ENCODE measurements at regions not wholly inside any gene's neighbourhood (a gene's known extent, or its start where the extent isn't known, plus 50 kb on each side); places are given as distances from the start of the nearest gene placed in this dataset.

DNA sequence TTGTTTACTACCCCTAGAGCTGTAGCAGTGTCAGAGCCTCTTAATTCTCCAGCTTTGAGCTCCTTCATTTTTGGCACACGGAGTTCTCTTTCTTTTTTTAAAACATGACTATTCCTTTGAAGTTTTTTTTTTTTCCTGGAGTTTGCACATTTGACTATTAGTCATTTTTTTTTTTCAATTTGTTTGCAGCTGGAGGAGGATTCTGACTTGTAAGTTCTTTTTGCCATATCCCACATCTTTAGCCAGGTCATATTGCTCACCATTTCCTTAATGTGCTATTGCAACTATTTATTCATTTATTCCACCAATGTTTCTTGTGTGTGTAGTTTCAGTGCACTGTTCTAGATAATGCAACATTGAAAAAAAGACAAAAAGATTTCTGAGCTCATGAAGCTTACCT lies 166.3 kb upstream of the ARHGAP20 start:
- Histone ChIP-seq H3K4me3 (no peak overlapping the region), H3K4me1 (no peaks in the 10 kb centered on the region), H3K4me2 (no peak overlapping the region), H3K27ac (no peak overlapping the region), H3K27me3 (no peaks in the 10 kb centered on the region), H3K9ac (no peak overlapping the region), H3K36me3 (no peaks in the 10 kb centered on the region), H3K9me3 (replicated peaks in 1 of 11) (no peaks in the 10 kb centered on the region), H4K20me1 (no peaks in the 10 kb centered on the region)
- TF ChIP-seq Cebpa-rat (IDR thresholded peaks at IDR 0.05) = no peak

DNA sequence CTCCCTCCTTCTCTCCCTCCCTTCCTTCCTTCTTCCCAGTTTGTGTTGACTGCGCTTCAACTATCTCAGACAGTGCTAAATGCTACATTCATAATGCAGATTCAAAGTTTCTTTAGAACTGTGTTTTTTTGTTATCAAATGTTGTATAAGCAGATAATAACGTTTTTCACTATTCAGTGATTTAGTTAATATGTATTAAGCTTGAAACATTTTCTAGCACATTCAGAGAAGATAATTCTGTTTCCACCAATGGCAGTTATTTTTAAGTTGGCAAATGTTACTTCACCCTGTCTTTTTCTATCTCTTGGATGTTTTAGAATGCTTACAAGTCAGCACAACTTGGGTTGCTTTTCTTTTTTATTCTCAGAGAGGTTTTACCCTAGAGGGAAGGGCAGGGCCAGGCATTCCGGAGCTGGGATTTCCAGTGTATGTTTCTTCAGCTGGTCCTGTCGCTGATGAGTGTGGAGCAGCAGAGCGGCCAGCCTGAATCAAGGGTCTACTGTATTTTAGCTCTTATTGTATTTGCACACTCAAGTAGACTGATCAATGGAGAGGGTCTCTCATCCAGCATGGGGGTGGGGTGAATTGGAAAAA lies 162.3 kb upstream of the ARHGAP20 start:
- H3K9me3 ChIP-seq (replicated peaks in 1 of 11) = no peaks in the 10 kb centered on the region
- H3K27ac ChIP-seq = no peak overlapping the region
- no peak overlapping the region for H3K4me3 ChIP-seq
- TF ChIP-seq Cebpa-rat (IDR thresholded peaks at IDR 0.05) = no peak
- no peak overlapping the region for H3K9ac ChIP-seq
- no peaks in the 10 kb centered on the region for H3K4me1 ChIP-seq
- H3K4me2 ChIP-seq = no peak overlapping the region
- H3K36me3 ChIP-seq = no peaks in the 10 kb centered on the region
- H4K20me1 ChIP-seq = no peaks in the 10 kb centered on the region
- H3K27me3 ChIP-seq = no peaks in the 10 kb centered on the region

DNA sequence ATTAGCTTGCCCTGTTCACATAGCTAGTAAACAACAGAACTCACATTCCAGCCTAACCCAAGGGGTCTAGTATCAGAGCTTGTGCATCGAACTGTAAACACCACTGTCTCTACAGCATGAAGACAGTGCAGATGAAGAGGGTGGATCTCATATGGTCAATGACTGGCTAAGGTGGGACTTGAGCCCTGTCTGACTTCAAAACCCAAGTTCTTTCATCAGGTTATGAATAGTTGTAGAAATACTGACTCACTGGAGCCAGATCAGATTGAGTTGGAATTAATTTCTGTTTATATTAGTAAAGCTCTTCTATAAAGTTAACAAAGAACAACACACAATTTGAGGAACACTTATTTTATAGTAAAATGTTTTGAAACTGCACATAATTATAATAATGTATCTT lies 161.7 kb upstream of the ARHGAP20 start:
- H4K20me1 ChIP-seq = no peaks in the 10 kb centered on the region
- TF ChIP-seq Cebpa-rat (IDR thresholded peaks at IDR 0.05) = no peak

DNA sequence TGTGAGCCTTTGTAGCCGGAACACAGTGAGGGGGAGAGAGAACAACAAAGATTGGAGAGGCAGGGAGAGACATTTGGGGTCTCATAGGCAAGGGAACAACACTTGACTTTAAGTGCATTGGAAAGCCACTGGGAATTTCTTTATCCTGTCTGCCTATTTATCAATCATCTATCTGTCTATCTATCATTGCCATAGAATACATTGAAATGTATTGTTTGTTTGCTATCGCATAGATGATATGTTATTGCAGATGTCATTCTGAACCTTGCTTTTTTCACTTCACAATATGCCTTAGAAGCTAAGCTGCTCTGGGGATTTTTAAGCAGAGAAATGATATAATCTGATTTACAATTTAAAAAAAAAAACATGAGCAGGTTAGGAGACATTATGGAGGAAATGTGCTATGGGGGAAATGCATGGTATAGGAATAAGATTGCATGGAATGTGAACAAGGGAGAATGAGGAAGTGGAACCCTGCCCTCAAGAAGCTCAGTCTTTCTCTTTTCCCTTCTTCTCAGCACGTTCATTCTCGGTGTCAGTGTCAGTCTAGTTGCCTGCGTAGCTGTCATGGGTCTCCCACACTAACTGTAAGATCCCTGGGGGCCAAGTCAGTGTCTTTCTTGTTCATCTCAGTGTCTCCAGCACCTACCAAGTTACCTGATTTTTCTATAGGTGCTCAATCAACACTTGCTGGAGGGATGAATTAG lies 158.7 kb upstream of the ARHGAP20 start:
- no peaks in the 10 kb centered on the region for H3K36me3 ChIP-seq
- H3K4me3 ChIP-seq = no peak overlapping the region
- H3K27ac ChIP-seq = no peak overlapping the region
- no peak for TF ChIP-seq Cebpa-rat (IDR thresholded peaks at IDR 0.05)
- no peaks in the 10 kb centered on the region for H3K9me3 ChIP-seq (replicated peaks in 1 of 11)
- H3K9ac ChIP-seq = no peak overlapping the region
- no peaks in the 10 kb centered on the region; a peak in 1 of 22 replicates for H4K20me1 ChIP-seq
- H3K4me2 ChIP-seq = no peak overlapping the region
- H3K4me1 ChIP-seq = no peaks in the 10 kb centered on the region
- H3K27me3 ChIP-seq = no peaks in the 10 kb centered on the region

More for the DNA sequence above, 161.7 kb upstream of the ARHGAP20 start:
- H3K4me3 ChIP-seq = no peak overlapping the region
- H3K9me3 ChIP-seq (replicated peaks in 1 of 11) = no peaks in the 10 kb centered on the region
- no peak overlapping the region for H3K4me2 ChIP-seq
- H3K4me1 ChIP-seq = no peaks in the 10 kb centered on the region
- no peak overlapping the region for H3K9ac ChIP-seq
- no peaks in the 10 kb centered on the region for H3K36me3 ChIP-seq
- no peaks in the 10 kb centered on the region for H3K27me3 ChIP-seq
- no peak overlapping the region for H3K27ac ChIP-seq

DNA sequence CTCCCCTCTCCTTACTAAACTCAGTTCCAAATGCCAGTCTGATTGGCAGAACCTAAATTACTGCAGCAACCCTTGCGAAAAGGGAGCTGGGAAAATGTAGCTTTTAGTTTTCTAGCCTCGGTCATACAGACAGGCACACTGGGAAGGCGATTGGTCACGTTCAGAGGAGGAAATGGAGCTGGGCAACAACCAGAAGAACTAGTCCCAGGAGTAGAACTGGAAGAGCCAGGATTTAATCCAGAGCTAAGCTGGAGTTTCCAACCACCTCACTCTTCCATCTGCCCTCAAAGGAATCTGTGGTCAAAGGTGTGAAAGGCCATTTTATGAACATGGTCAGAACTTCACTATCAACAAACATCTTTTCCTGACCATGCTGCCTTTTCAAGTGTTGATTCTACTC lies 155.7 kb upstream of the ARHGAP20 start:
- Histone ChIP-seq H4K20me1 (no peaks in the 10 kb centered on the region; a peak in 1 of 22 replicates), H3K4me1 (no peaks in the 10 kb centered on the region), H3K9ac (no peak overlapping the region), H3K27me3 (no peaks in the 10 kb centered on the region), H3K9me3 (replicated peaks in 1 of 11) (no peaks in the 10 kb centered on the region), H3K27ac (no peak overlapping the region), H3K4me2 (no peak overlapping the region), H3K4me3 (no peak overlapping the region), H3K36me3 (no peaks in the 10 kb centered on the region)
- TF ChIP-seq Cebpa-rat (IDR thresholded peaks at IDR 0.05) = no peak

DNA sequence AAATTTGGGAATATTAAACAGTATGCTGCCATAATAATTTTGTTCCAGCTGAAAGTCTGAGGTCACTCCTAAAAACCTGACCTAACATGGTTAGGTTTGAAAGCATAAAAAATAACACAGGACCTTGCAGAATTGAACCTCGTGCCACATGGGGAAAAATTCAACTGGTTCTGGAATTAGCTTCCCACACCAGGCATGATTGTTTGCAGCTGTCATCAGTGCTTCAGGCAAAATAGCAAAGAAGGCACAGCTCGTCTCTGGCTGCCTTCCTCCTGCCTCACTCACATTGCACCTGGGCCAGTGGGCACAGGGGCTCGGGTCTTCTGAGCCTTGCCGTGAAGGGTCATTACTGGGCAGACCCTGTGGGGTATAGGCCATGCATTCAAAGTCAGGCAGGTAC lies 153.8 kb upstream of the ARHGAP20 start:
- no peak overlapping the region for H3K27ac ChIP-seq
- H3K4me3 ChIP-seq = no peak overlapping the region
- H3K4me1 ChIP-seq = no peaks in the 10 kb centered on the region
- no peaks in the 10 kb centered on the region for H3K36me3 ChIP-seq
- no peaks in the 10 kb centered on the region for H3K9me3 ChIP-seq (replicated peaks in 1 of 11)
- H3K27me3 ChIP-seq = no peaks in the 10 kb centered on the region
- TF ChIP-seq Cebpa-rat (IDR thresholded peaks at IDR 0.05) = no peak
- H3K4me2 ChIP-seq = no peak overlapping the region
- H3K9ac ChIP-seq = no peak overlapping the region
- no peaks in the 10 kb centered on the region; a peak in 1 of 22 replicates for H4K20me1 ChIP-seq

DNA sequence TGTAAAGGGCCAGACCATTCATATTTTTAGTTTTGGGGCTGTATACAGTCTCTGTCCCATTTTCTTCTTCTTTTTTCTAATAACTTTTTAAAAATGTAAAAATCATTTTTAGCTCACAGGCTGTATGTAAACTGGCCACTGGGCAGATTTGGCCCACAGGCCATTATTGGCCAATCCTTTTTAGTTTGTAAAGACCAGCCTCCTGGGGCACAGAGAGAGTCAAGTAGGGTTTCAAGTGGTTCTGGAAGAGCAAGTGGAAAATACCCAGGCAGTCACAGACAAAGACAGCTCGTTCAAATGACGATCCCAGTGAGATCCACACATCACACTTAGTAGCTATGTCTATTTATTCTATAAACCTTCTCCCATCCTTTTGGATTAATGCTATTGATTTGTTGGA lies 150.2 kb upstream of the ARHGAP20 start:
- no peaks in the 10 kb centered on the region for H3K9me3 ChIP-seq (replicated peaks in 1 of 11)
- no peak overlapping the region for H3K4me3 ChIP-seq
- H4K20me1 ChIP-seq = no peaks in the 10 kb centered on the region
- no peaks in the 10 kb centered on the region for H3K27me3 ChIP-seq
- no peak overlapping the region for H3K27ac ChIP-seq
- peaks cover 5 to 14% (median 13%) of the 10 kb centered on the region in 10 experiments; a peak in 18 of 20 replicates for H3K4me1 ChIP-seq
- H3K9ac ChIP-seq = no peak overlapping the region
- TF ChIP-seq Cebpa-rat (IDR thresholded peaks at IDR 0.05) = no peak
- no peaks in the 10 kb centered on the region for H3K36me3 ChIP-seq
- no peak overlapping the region for H3K4me2 ChIP-seq

DNA sequence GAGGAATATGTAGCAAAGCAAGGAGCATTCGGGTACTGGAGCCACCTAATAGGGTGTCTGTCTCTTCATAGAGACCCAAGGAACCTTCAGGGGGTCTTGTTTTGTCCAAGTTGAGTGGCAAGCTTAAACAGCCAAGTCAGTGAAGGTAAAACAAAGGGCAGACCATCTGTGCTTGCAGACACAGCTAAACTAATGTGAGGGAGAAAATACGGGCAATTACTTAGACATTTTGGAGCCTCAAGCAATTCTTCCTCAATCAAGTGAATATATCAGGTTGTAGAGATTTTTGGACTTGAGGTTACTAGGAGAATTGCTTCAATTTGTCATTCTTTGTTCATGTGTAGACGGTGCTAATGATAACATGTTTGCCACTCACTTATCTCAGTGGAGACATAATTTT lies 148.2 kb upstream of the ARHGAP20 start:
- H4K20me1 ChIP-seq = no peaks in the 10 kb centered on the region
- H3K27ac ChIP-seq = no peak overlapping the region
- no peak for TF ChIP-seq Cebpa-rat (IDR thresholded peaks at IDR 0.05)
- H3K4me2 ChIP-seq = no peak overlapping the region
- no peak overlapping the region for H3K9ac ChIP-seq
- no peaks in the 10 kb centered on the region for H3K27me3 ChIP-seq
- H3K4me3 ChIP-seq = no peak overlapping the region
- no peaks in the 10 kb centered on the region for H3K36me3 ChIP-seq
- no peaks in the 10 kb centered on the region; a peak in 1 of 22 replicates for H3K9me3 ChIP-seq (replicated peaks in 1 of 11)
- peaks cover 6 to 24% (median 19%) of the 10 kb centered on the region in 10 experiments; a peak in 18 of 20 replicates for H3K4me1 ChIP-seq

DNA sequence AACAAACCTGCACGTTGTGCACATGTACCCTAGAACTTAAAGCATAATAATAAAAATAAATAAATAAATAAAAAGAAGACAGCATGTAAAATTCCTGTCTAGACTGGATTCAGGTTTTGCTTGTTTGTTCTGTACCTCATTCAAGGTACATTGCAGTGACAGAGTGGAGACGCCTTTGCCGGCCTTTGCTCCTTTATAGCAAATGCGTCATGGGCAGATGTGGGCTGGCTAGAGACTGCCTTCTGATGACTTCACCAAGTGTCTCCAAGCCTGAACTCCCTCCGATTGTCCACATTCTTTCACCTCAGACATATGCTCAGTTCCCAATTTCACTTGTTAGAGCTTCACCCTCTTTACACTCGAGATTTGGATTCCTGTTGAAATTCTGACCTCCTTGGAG lies 147.8 kb upstream of the ARHGAP20 start:
- Histone ChIP-seq H3K36me3 (no peaks in the 10 kb centered on the region), H3K4me1 (peaks cover 6 to 25% (median 19%) of the 10 kb centered on the region in 10 experiments; a peak in 18 of 20 replicates), H3K4me3 (no peak overlapping the region), H3K27ac (no peak overlapping the region), H3K4me2 (no peak overlapping the region), H3K9ac (no peak overlapping the region), H3K27me3 (no peaks in the 10 kb centered on the region), H3K9me3 (replicated peaks in 1 of 11) (peaks cover 0 to 2% (median 0%) of the 10 kb centered on the region in 11 experiments; a peak in 1 of 22 replicates), H4K20me1 (no peaks in the 10 kb centered on the region)
- no peak for TF ChIP-seq Cebpa-rat (IDR thresholded peaks at IDR 0.05)

Measured in BLaER1 treated with 17β-estradiol and CSF1 and Interleukin-3, amounts not matched to agents 10 nM and 100 nM (cell line).